ENCODE measurements at regions not wholly inside any gene's neighbourhood (a gene's known extent, or its start where the extent isn't known, plus 50 kb on each side); places are given as distances from the start of the nearest gene placed in this dataset.
A peak's percentile ranks its signal among the peaks of the same experiment; 100 is the strongest.
"Not testable (repeated sequence)": the region's sequence is repeated elsewhere in the genome, so short reads cannot be mapped to it uniquely, and the experiment has no call there.

- no peak for DNase-seq (ENCODE audit: low read depth)
Measured at GRCh38 chr4:181860668-181861067, 382.5 kb upstream of the TENM3 start.

- no peak for DNase-seq (ENCODE audit: low read depth)
Measured at GRCh38 chr4:181863856-181864255, 379.3 kb upstream of the TENM3 start.

- peak; percentile 55 for DNase-seq (ENCODE audit: low read depth)
Measured at GRCh38 chr4:181870326-181870725, 372.9 kb upstream of the TENM3 start.

GRCh38 chr4:181874602-181875001 is 368.6 kb upstream of the TENM3 start:
- no peak for DNase-seq (ENCODE audit: low read depth)

GRCh38 chr4:181877329-181877848 is 365.8 kb upstream of the TENM3 start:
- peak; percentile 29 for DNase-seq (ENCODE audit: low read depth)

- DNase-seq (ENCODE audit: low read depth) = no peak
Measured at GRCh38 chr4:181890031-181890430, 353.2 kb upstream of the TENM3 start.

GRCh38 chr4:181890911-181891310 is 352.3 kb upstream of the TENM3 start:
- DNase-seq (ENCODE audit: low read depth) = no peak

GRCh38 chr4:181896614-181897013 is 346.6 kb upstream of the TENM3 start:
- DNase-seq (ENCODE audit: low read depth) = no peak

- DNase-seq (ENCODE audit: low read depth) = peak; percentile 49
Measured at GRCh38 chr4:181897935-181898334, 345.3 kb upstream of the TENM3 start.

- DNase-seq (ENCODE audit: low read depth) = not testable (repeated sequence)
Measured at GRCh38 chr4:181902404-181902803, 340.8 kb upstream of the TENM3 start.

- DNase-seq (ENCODE audit: low read depth) = no peak
Measured at GRCh38 chr4:181905708-181906107, 337.5 kb upstream of the TENM3 start.

GRCh38 chr4:181908168-181908567 is 335.0 kb upstream of the TENM3 start:
- no peak for DNase-seq (ENCODE audit: low read depth)

- peak; percentile 8 for DNase-seq (ENCODE audit: low read depth)
Measured at GRCh38 chr4:181909368-181909767, 333.8 kb upstream of the TENM3 start.

GRCh38 chr4:181911420-181911819 is 331.8 kb upstream of the TENM3 start:
- no peak for DNase-seq (ENCODE audit: low read depth)

GRCh38 chr4:181933471-181933870 is 309.7 kb upstream of the TENM3 start:
- no peak for DNase-seq (ENCODE audit: low read depth)

GRCh38 chr4:181938631-181939030 is 304.6 kb upstream of the TENM3 start:
- DNase-seq (ENCODE audit: low read depth) = no peak

GRCh38 chr4:181939199-181939945 is 303.8 kb upstream of the TENM3 start:
- no peak for DNase-seq (ENCODE audit: low read depth)

- DNase-seq (ENCODE audit: low read depth) = no peak
Measured at GRCh38 chr4:181944527-181944926, 298.7 kb upstream of the TENM3 start.

- peak; percentile 53 for DNase-seq (ENCODE audit: low read depth)
Measured at GRCh38 chr4:181946902-181947301, 296.3 kb upstream of the TENM3 start.

GRCh38 chr4:181948839-181949382 is 294.3 kb upstream of the TENM3 start:
- no peak for DNase-seq (ENCODE audit: low read depth)

GRCh38 chr4:181949704-181950312 is 293.4 kb upstream of the TENM3 start:
- no peak for DNase-seq (ENCODE audit: low read depth)

GRCh38 chr4:181950372-181951127 is 292.7 kb upstream of the TENM3 start:
- DNase-seq (ENCODE audit: low read depth) = no peak

- no peak for DNase-seq (ENCODE audit: low read depth)
Measured at GRCh38 chr4:181951265-181951664, 291.9 kb upstream of the TENM3 start.

Measured in ELR (cell line).